ENCODE measurements at regions not wholly inside any gene's neighbourhood (a gene's known extent, or its start where the extent isn't known, plus 50 kb on each side); places are given as distances from the start of the nearest gene placed in this dataset.

- ChIA-PET CTCF (interaction anchor here (1.1 kb wide), 1 partner anchor 432 kb away, joined by 3 read pairs; no protein-coding TSS in a partner anchor), POLR2A (no interaction called here)
- no peak for DNase-seq (ENCODE audit: extremely low spot score)
- no peak for TF ChIP-seq CTCF (IDR thresholded peaks at IDR 0.05; ENCODE audit: control extremely low read depth, extremely low read depth, low read depth, missing control alignments)
Observed at GRCh38 chr12:113747017-113747416, 219.1 kb downstream of the RBM19 start.

GRCh38 chr12:113744802-113745395 is 221.2 kb downstream of the RBM19 start:
- ChIA-PET POLR2A (no interaction called here), CTCF (no interaction called here)
- DNase-seq (ENCODE audit: extremely low spot score): no peak
- TF ChIP-seq CTCF (IDR thresholded peaks at IDR 0.05; ENCODE audit: control extremely low read depth, extremely low read depth, low read depth, missing control alignments): no peak

- DNase-seq (ENCODE audit: extremely low spot score): no peak
- ChIA-PET CTCF (no interaction called here), POLR2A (no interaction called here)
- no peak for TF ChIP-seq CTCF (IDR thresholded peaks at IDR 0.05; ENCODE audit: control extremely low read depth, extremely low read depth, low read depth, missing control alignments)
Observed at GRCh38 chr12:113742801-113743200, 223.3 kb downstream of the RBM19 start.

GRCh38 chr12:113740699-113741098 is 225.4 kb downstream of the RBM19 start:
- POLR2A ChIA-PET: no interaction called here
- CTCF ChIA-PET: no interaction called here
- no peak for DNase-seq (ENCODE audit: extremely low spot score)
- no peak for TF ChIP-seq CTCF (IDR thresholded peaks at IDR 0.05; ENCODE audit: control extremely low read depth, extremely low read depth, low read depth, missing control alignments)

- CTCF ChIA-PET: interaction anchor here (1.4 kb wide), 1 partner anchor 131 kb away, joined by 3 read pairs; no protein-coding TSS in a partner anchor
- no peak for DNase-seq (ENCODE audit: extremely low spot score)
- POLR2A ChIA-PET: interaction anchor here (0.6 kb wide), 1 partner anchor 638 kb away, joined by 3 read pairs; no protein-coding TSS in a partner anchor
- no peak for TF ChIP-seq CTCF (IDR thresholded peaks at IDR 0.05; ENCODE audit: control extremely low read depth, extremely low read depth, low read depth, missing control alignments)
Observed at GRCh38 chr12:113735131-113735530, 231.0 kb downstream of the RBM19 start.

GRCh38 chr12:113734503-113734902 is 231.6 kb downstream of the RBM19 start:
- POLR2A ChIA-PET: no interaction called here
- DNase-seq (ENCODE audit: extremely low spot score): no peak
- CTCF ChIA-PET: no interaction called here
- TF ChIP-seq CTCF (IDR thresholded peaks at IDR 0.05; ENCODE audit: control extremely low read depth, extremely low read depth, low read depth, missing control alignments): no peak

Measured in GM10248 (cell line).